Activated B cell treated with CpG ODN at 0.5 μM for 24 hours (primary cell): ENCODE measurements at regions not wholly inside any gene's neighbourhood (a gene's known extent, or its start where the extent isn't known, plus 50 kb on each side); places are given as distances from the start of the nearest gene placed in this dataset.
"Not testable (repeated sequence)": the region's sequence is repeated elsewhere in the genome, so short reads cannot be mapped to it uniquely, and the experiment has no call there.

Experiments
- ATAC-seq: fragments of 200-7000 bp; cut with Tn5 transposase; one replicate; pipeline ENCODE4 v1.10.0; 2021; ENCODE audit warnings: low read depth, mild to moderate bottlenecking, moderate library complexity
- CTCF ChIA-PET: fragments of 350-600 bp; sonication (Branson Sonifier 250); formaldehyde crosslinking; loops from one replicate; lab custom pipeline; 2021; ENCODE audit warnings: antibody characterized with exemption; lab: Charles Lee
- POLR2A ChIA-PET: fragments of 350-600 bp; sonication (Branson Sonifier 250); formaldehyde crosslinking; loops from one replicate; lab custom pipeline; 2021; ENCODE audit warnings: antibody characterized with exemption; lab: Charles Lee
- DNase-seq: peaks from one replicate; pipeline ENCODE4 v3.0.0; 2022
- H3K27ac Mint-ChIP-seq: one replicate; pipeline ENCODE4 v1.8.0; 2020; ENCODE audit warnings: mixed read lengths
- H3K27me3 Mint-ChIP-seq: one replicate; pipeline ENCODE4 v1.8.0; 2021; ENCODE audit warnings: mixed read lengths
- H3K36me3 Mint-ChIP-seq: one replicate; pipeline ENCODE4 v1.8.0; 2021; ENCODE audit warnings: low read depth, mixed read lengths
- H3K4me1 Mint-ChIP-seq: one replicate; pipeline ENCODE4 v1.8.0; 2021; ENCODE audit warnings: mixed read lengths
- H3K4me3 Mint-ChIP-seq: one replicate; pipeline ENCODE4 v1.8.0; 2020; ENCODE audit warnings: mild to moderate bottlenecking, mixed read lengths
- H3K9me3 Mint-ChIP-seq: one replicate; pipeline ENCODE4 v1.8.0; 2020; ENCODE audit warnings: mixed read lengths
- CTCF ChIP-seq: fragments of 200-600 bp; IDR thresholded peaks from one replicate; pipeline ENCODE4 v1.8.0; 2022; ENCODE audit warnings: antibody characterized with exemption, mild to moderate bottlenecking
- intact Hi-C: fragments of 100-400 bp; cut with micrococcal nuclease; formaldehyde crosslinking; loops from one replicate; pipeline ENCODE4 v1.15.1; 2024

GRCh38 chr10:33835556-33835955 lies 501.1 kb upstream of the NRP1 start:
- intact Hi-C loops = no loop called here
- Mint-ChIP-seq H3K36me3 (no peaks in the 10 kb centered on the region), H3K4me3 (no peak overlapping the region), H3K4me1 (no peaks in the 10 kb centered on the region), H3K9me3 (peaks cover under 1% of the 10 kb centered on the region), H3K27me3 (no peaks in the 10 kb centered on the region), H3K27ac (no peak overlapping the region)
- CTCF ChIA-PET = no interaction called here
- no peak for TF ChIP-seq CTCF
- POLR2A ChIA-PET = no interaction called here
- ATAC-seq (no peak), DNase-seq (no peak)

GRCh38 chr10:33833566-33833965 lies 499.1 kb upstream of the NRP1 start:
- Mint-ChIP-seq H3K9me3 (peaks cover 9% of the 10 kb centered on the region), H3K27ac (no peak overlapping the region), H3K4me3 (no peak overlapping the region), H3K27me3 (no peaks in the 10 kb centered on the region), H3K36me3 (no peaks in the 10 kb centered on the region), H3K4me1 (no peaks in the 10 kb centered on the region)
- ATAC-seq (no peak), DNase-seq (no peak)
- TF ChIP-seq CTCF = no peak
- intact Hi-C loops = no loop called here
- CTCF ChIA-PET = no interaction called here
- POLR2A ChIA-PET = no interaction called here

- DNase-seq (no peak), ATAC-seq (no peak)
- ChIA-PET POLR2A (no interaction called here), CTCF (no interaction called here)
- Mint-ChIP-seq H3K27me3 (no peaks in the 10 kb centered on the region), H3K9me3 (peaks cover 13% of the 10 kb centered on the region), H3K27ac (no peak overlapping the region), H3K4me3 (no peak overlapping the region), H3K4me1 (no peaks in the 10 kb centered on the region), H3K36me3 (no peaks in the 10 kb centered on the region)
- intact Hi-C loops = no loop called here
- no peak for TF ChIP-seq CTCF
These were observed 497.8 kb upstream of the NRP1 start for GRCh38 chr10:33832124-33832787.

GRCh38 chr10:33831591-33831990 lies 497.1 kb upstream of the NRP1 start:
- ChIA-PET POLR2A (no interaction called here), CTCF (no interaction called here)
- no peaks in the 10 kb centered on the region for H3K36me3 Mint-ChIP-seq
- no peak for DNase-seq
- TF ChIP-seq CTCF = no peak
- intact Hi-C loops = no loop called here
- no peak overlapping the region for H3K4me3 Mint-ChIP-seq
- peaks cover 15% of the 10 kb centered on the region for H3K9me3 Mint-ChIP-seq
- H3K4me1 Mint-ChIP-seq = no peaks in the 10 kb centered on the region
- no peak for ATAC-seq
- no peaks in the 10 kb centered on the region for H3K27me3 Mint-ChIP-seq
- no peak overlapping the region for H3K27ac Mint-ChIP-seq

GRCh38 chr10:33829899-33830298 lies 495.4 kb upstream of the NRP1 start:
- intact Hi-C loops, ATAC-seq, H3K4me1 Mint-ChIP-seq, POLR2A ChIA-PET, CTCF ChIA-PET, H3K27ac Mint-ChIP-seq, DNase-seq, H3K36me3 Mint-ChIP-seq, H3K4me3 Mint-ChIP-seq, H3K27me3 Mint-ChIP-seq: not testable (repeated sequence)
- H3K9me3 Mint-ChIP-seq = peaks cover 15% of the 10 kb centered on the region

- ChIA-PET POLR2A (no interaction called here), CTCF (no interaction called here)
- H3K27me3 Mint-ChIP-seq = no peaks in the 10 kb centered on the region
- no peak for TF ChIP-seq CTCF
- intact Hi-C loops = no loop called here
- H3K9me3 Mint-ChIP-seq = peaks cover 15% of the 10 kb centered on the region
- no peak overlapping the region for H3K27ac Mint-ChIP-seq
- no peak overlapping the region for H3K4me3 Mint-ChIP-seq
- ATAC-seq = no peak
- DNase-seq = no peak
- no peaks in the 10 kb centered on the region for H3K36me3 Mint-ChIP-seq
- H3K4me1 Mint-ChIP-seq = no peaks in the 10 kb centered on the region
These were observed 494.1 kb upstream of the NRP1 start for GRCh38 chr10:33828592-33828991.
